MM.1S (cell line): ENCODE measurements at regions not wholly inside any gene's neighbourhood (a gene's known extent, or its start where the extent isn't known, plus 50 kb on each side); places are given as distances from the start of the nearest gene placed in this dataset.

Source experiments
- DNase-seq: peaks from one replicate; pipeline ENCODE4 v3.0.0-alpha.2; 2015
- H2AFZ ChIP-seq: fragments of 300-600 bp; sonication (generic); 2 replicates; pipeline ENCODE4 v1.6.0; 2016; ENCODE audit warnings: antibody characterized with exemption, low read length
- H3F3A ChIP-seq: fragments of 300-600 bp; sonication (generic); 2 replicates; pipeline ENCODE4 v1.6.1; 2016; ENCODE audit warnings: mild to moderate bottlenecking, antibody characterized with exemption, low read length, moderate library complexity, mixed read lengths; ENCODE audit not compliant: insufficient read depth
- H3K27ac ChIP-seq: fragments of 300-600 bp; sonication (generic); 2 replicates; pipeline ENCODE4 v1.5.1; 2016; ENCODE audit warnings: mild to moderate bottlenecking, low read length
- H3K27me3 ChIP-seq: fragments of 300-600 bp; sonication (generic); replicated peaks from 2 replicates; pipeline ENCODE4 v1.6.0; 2016; ENCODE audit warnings: low read length; ENCODE audit not compliant: insufficient read depth
- H3K36me3 ChIP-seq: fragments of 300-600 bp; sonication (generic); replicated peaks from 2 replicates; pipeline ENCODE4 v1.6.1; 2016; ENCODE audit warnings: mild to moderate bottlenecking, low read length, mixed read lengths; ENCODE audit not compliant: insufficient read depth
- H3K4me1 ChIP-seq: fragments of 300-600 bp; sonication (generic); 2 replicates; pipeline ENCODE4 v1.6.1; 2016; ENCODE audit warnings: low read length, mixed read lengths
- H3K4me2 ChIP-seq: fragments of 300-600 bp; sonication (generic); 2 replicates; pipeline ENCODE4 v1.6.0; 2016; ENCODE audit warnings: low read depth, low read length
- H3K4me3 ChIP-seq: fragments of 300-600 bp; sonication (generic); 2 replicates; pipeline ENCODE4 v1.5.1; 2016; ENCODE audit warnings: low read length, mixed read lengths
- H3K79me2 ChIP-seq: fragments of 300-600 bp; sonication (generic); 2 replicates; pipeline ENCODE4 v1.6.1; 2016; ENCODE audit warnings: mixed run types, low read length, mixed read lengths
- H3K9ac ChIP-seq: fragments of 300-600 bp; sonication (generic); 2 replicates; pipeline ENCODE4 v1.6.1; 2016; ENCODE audit warnings: low read length, mixed read lengths
- H3K9me2 ChIP-seq: fragments of 300-600 bp; sonication (generic); replicated peaks from 2 replicates; pipeline ENCODE4 v1.6.1; 2016; ENCODE audit warnings: mild to moderate bottlenecking, low read length, mixed read lengths; ENCODE audit not compliant: insufficient read depth
- H3K9me3 ChIP-seq: fragments of 300-600 bp; sonication (generic); replicated peaks from 2 replicates; pipeline ENCODE4 v1.6.1; 2016; ENCODE audit warnings: mild to moderate bottlenecking, low read length, mixed read lengths; ENCODE audit not compliant: insufficient read depth
- H4K20me1 ChIP-seq: fragments of 300-600 bp; sonication (generic); 2 replicates; pipeline ENCODE4 v1.6.1; 2016; ENCODE audit warnings: mild to moderate bottlenecking, low read length, moderate library complexity, mixed read lengths; ENCODE audit not compliant: insufficient read depth
- EZH2 ChIP-seq: fragments of 300-600 bp; sonication (generic); optimal IDR thresholded peaks from 2 replicates; pipeline ENCODE3; 2017; ENCODE audit warnings: low read depth, mild to moderate bottlenecking, antibody characterized with exemption, low read length, mixed read lengths
- EZH2phosphoT487 ChIP-seq: fragments of 300-600 bp; sonication (generic); IDR thresholded peaks from 2 replicates; pipeline ENCODE4 v1.6.1; 2018; ENCODE audit warnings: antibody characterized with exemption, low read length
- TF ChIP-seq, protein P1 (sequence below): fragments of 300-600 bp; sonication (generic); IDR thresholded peaks from 2 replicates; pipeline ENCODE4 v1.5.1; 2016; ENCODE audit warnings: antibody characterized with exemption, low read length, mixed read lengths

DNA sequence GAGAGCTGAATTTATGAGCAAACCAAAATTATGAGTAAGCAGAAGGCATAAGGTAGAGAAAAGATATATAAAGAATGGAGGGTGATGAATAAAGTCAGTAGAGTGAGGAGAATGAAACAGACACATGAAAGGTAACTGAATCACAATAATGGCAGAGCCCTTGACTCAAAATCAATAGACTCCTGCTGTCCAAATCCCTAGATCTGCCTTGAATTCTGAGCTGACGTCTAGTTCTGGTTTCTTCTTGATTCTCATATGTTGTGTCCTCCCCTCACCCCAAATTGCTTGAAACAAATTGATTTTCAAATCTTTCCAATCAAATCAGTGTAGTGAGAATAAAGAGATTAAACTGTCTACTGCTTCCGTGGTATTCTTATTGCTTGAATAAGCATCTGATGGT, 86.6 kb upstream of the IQCM start:
- Histone ChIP-seq H4K20me1 (no peaks in the 10 kb centered on the region), H2AFZ (no peak overlapping the region), H3K27me3 (no peaks in the 10 kb centered on the region), H3F3A (no peaks in the 10 kb centered on the region), H3K4me1 (no peaks in the 10 kb centered on the region), H3K36me3 (no peaks in the 10 kb centered on the region), H3K4me3 (no peak overlapping the region), H3K4me2 (no peak overlapping the region), H3K79me2 (no peaks in the 10 kb centered on the region), H3K9me3 (no peaks in the 10 kb centered on the region), H3K9me2 (no peaks in the 10 kb centered on the region), H3K27ac (no peak overlapping the region), H3K9ac (no peak overlapping the region)
- no peak for TF ChIP-seq EZH2phosphoT487
- DNase-seq = no peak

DNA sequence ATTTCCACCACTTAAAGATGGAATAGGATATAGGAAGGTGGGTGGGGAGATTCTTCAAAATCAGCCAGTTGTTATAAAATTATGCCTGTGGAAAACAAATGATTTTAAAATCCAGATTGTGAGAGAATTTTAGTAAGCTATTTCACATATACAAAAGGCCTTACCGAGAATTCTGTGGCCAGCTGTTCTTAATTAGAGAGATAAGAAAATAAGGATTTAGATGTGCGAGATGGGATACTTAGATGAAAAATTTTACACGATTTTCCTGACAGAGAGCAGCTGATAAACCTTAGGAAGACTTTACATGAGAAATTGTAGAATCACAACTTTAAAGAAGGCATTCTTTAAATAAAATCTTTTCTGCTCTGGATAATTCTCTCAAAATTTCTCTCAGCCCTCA, 94.5 kb upstream of the IQCM start:
- Histone ChIP-seq H3K36me3 (no peaks in the 10 kb centered on the region), H2AFZ (no peak overlapping the region), H3K9me2 (no peaks in the 10 kb centered on the region), H3K79me2 (no peaks in the 10 kb centered on the region), H3K4me2 (no peak overlapping the region), H3F3A (no peaks in the 10 kb centered on the region), H3K9ac (no peak overlapping the region), H3K4me3 (no peak overlapping the region), H3K27me3 (no peaks in the 10 kb centered on the region), H4K20me1 (no peaks in the 10 kb centered on the region), H3K9me3 (no peaks in the 10 kb centered on the region), H3K4me1 (no peaks in the 10 kb centered on the region), H3K27ac (no peak overlapping the region)
- TF ChIP-seq, protein P1, sequence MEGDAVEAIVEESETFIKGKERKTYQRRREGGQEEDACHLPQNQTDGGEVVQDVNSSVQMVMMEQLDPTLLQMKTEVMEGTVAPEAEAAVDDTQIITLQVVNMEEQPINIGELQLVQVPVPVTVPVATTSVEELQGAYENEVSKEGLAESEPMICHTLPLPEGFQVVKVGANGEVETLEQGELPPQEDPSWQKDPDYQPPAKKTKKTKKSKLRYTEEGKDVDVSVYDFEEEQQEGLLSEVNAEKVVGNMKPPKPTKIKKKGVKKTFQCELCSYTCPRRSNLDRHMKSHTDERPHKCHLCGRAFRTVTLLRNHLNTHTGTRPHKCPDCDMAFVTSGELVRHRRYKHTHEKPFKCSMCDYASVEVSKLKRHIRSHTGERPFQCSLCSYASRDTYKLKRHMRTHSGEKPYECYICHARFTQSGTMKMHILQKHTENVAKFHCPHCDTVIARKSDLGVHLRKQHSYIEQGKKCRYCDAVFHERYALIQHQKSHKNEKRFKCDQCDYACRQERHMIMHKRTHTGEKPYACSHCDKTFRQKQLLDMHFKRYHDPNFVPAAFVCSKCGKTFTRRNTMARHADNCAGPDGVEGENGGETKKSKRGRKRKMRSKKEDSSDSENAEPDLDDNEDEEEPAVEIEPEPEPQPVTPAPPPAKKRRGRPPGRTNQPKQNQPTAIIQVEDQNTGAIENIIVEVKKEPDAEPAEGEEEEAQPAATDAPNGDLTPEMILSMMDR = no peak
- no peak for TF ChIP-seq EZH2phosphoT487
- TF ChIP-seq EZH2 = no peak
- DNase-seq = no peak

DNA sequence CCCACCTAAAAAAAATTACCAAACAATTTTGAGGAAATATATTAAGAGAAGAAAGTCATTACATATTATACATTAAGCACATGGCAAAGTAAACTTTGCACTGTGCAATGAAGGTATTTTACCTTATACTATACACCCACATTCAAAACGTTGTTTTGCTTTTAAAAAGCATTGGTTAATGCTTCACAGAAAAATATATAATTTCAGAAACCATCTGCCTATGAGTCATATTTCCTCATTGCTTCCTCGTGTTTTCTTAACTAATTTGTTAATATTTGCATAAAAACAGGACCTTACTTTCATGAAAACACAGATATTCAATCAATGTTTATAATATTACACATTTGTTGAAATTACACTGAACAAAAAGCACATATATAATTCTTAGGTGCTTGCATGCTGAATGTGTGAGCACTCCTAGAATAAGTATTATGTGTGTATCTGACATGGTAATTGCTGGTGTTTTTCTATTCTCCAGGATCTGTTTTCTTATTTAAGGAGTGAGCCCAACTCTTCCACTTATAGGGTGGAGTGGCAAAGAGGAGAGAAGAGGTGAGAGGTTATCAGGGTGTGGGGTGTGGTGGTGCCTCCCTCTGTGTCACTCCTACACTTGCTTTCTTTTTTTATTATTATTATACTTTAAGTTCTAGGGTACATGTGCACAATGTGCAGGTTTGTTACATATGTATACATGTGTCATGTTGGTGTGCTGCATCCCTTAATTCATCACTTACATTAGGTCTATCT, 95.1 kb upstream of the IQCM start:
- Histone ChIP-seq H3K9me3 (no peaks in the 10 kb centered on the region), H3K9ac (no peak overlapping the region), H3K4me1 (no peaks in the 10 kb centered on the region), H3K4me3 (no peak overlapping the region), H3K27ac (no peak overlapping the region), H3K36me3 (no peaks in the 10 kb centered on the region), H3K79me2 (no peaks in the 10 kb centered on the region), H3F3A (no peaks in the 10 kb centered on the region), H3K9me2 (no peaks in the 10 kb centered on the region), H3K4me2 (no peak overlapping the region), H3K27me3 (no peaks in the 10 kb centered on the region), H4K20me1 (no peaks in the 10 kb centered on the region), H2AFZ (no peak overlapping the region)
- DNase-seq = no peak
- TF ChIP-seq, protein P1 = no peak
- TF ChIP-seq EZH2 = no peak
- no peak for TF ChIP-seq EZH2phosphoT487

DNA sequence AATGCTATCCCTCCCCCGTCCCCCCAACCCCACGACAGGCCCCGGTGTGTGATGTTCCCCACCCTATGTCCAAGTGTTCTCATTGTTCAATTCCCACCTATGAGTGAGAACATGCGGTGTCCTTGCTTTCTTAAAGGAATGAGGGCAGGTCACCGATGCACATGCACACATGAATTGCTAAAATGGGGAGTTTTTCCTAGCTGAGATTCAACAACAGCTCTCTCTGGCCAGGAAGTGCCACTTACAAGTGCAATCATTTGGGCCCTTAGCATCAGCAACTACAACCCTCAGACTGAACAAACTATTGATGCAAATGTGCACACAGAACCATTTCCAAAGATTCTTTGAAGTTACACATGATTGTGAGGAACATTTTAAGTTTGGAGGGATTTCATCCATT, 95.7 kb upstream of the IQCM start:
- H3K4me3 ChIP-seq = no peak overlapping the region
- TF ChIP-seq, protein P1 = no peak
- TF ChIP-seq EZH2 = no peak
- no peak for TF ChIP-seq EZH2phosphoT487
- H2AFZ ChIP-seq = no peak overlapping the region
- no peak overlapping the region for H3K9ac ChIP-seq
- H3K27ac ChIP-seq = no peak overlapping the region
- H3K4me1 ChIP-seq = no peaks in the 10 kb centered on the region
- H4K20me1 ChIP-seq = no peaks in the 10 kb centered on the region
- no peaks in the 10 kb centered on the region for H3K9me3 ChIP-seq
- H3K79me2 ChIP-seq = no peaks in the 10 kb centered on the region
- H3K4me2 ChIP-seq = no peak overlapping the region
- DNase-seq = no peak
- H3K36me3 ChIP-seq = no peaks in the 10 kb centered on the region
- H3K27me3 ChIP-seq = no peaks in the 10 kb centered on the region
- no peaks in the 10 kb centered on the region for H3K9me2 ChIP-seq
- no peaks in the 10 kb centered on the region for H3F3A ChIP-seq
